ENCODE measurements at regions not wholly inside any gene's neighbourhood (a gene's known extent, or its start where the extent isn't known, plus 50 kb on each side); places are given as distances from the start of the nearest gene placed in this dataset.

DNA sequence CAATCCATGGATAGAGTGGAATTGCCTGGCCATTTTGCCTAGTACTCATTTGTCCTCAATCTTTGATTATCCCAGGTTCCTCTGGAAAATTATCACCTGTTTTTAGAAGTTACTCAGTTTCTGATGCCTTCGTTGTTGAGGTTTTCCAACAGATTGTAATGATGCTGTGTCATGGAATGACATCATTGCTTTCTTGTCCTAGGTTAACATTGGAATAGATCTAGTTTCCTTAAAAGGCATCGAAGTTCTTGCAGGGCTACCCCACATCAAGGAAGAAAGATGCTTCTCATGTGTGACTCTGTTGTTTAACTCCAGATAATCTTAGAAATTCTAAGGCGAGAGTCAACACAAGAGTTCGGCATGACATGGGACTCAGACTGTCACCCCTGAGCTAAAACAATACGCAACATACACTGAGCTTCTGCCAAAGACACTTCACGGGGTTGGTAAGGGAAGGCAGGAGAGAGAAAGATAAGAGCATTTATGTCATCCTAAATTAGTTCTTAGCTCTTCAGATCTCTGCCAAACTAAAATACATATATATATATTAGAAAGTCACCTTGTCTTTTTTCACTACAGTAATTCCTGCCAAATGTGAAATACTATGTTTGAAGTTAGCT is 293.2 kb upstream of the WWC1 start:
- no peak for TF ChIP-seq CTCF (conservative IDR thresholded peaks at IDR 0.05)
- Histone ChIP-seq H3K27me3 (ENCODE audit: control insufficient read depth, insufficient read depth, low read length, poor library complexity, severe bottlenecking) (peaks cover 21% of the 10 kb centered on the region), H3K9me3 (ENCODE audit: control insufficient read depth, low read length) (no peaks in the 10 kb centered on the region), H3K27ac (ENCODE audit: low read depth, low read length) (no peak overlapping the region), H3K36me3 (ENCODE audit: control insufficient read depth, insufficient read depth, low read length) (no peaks in the 10 kb centered on the region), H3K4me1 (ENCODE audit: control insufficient read depth, insufficient read depth, low read length) (peaks cover 7% of the 10 kb centered on the region), H3K4me3 (ENCODE audit: low read length) (no peak overlapping the region), H3K9ac (ENCODE audit: extremely low read depth, low read length, poor library complexity, severe bottlenecking) (no peak overlapping the region)
- Mint-ChIP-seq H3K4me3 (no peak overlapping the region), H3K27ac (no peak overlapping the region), H3K36me3 (ENCODE audit: low read depth) (no peaks in the 10 kb centered on the region), H3K9me3 (no peaks in the 10 kb centered on the region), H3K27me3 (ENCODE audit: insufficient read depth) (peaks cover 54% of the 10 kb centered on the region), H3K4me1 (peaks cover 19% of the 10 kb centered on the region)
- DNase-seq = no peak
- WGBS, 2 experiments (ENCODE audit: insufficient coverage in 1 of 2, insufficient read length in 1 of 2) = 87 to 90% methylated on average over 3 to 5 of the region's 6 CpGs

DNA sequence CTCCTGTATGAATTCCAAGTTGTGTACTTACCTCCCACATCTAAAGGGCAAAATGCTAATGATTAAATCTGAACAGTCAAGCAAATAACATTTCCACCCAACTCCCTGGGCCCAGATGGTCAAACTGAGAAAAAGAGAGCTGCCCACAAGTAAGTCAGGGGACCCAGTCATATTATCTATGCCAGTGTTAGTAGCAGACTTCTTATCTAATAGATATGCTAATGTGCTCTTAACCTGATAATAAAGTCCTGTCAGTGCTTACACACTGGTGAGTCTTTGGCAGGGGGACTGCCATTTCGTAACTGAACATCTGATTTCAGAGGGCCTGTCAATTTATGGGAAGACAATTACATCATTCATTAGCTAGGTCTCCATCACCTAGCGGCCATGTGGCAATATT is 292.3 kb upstream of the WWC1 start:
- Mint-ChIP-seq H3K9me3 (no peaks in the 10 kb centered on the region), H3K36me3 (ENCODE audit: low read depth) (no peaks in the 10 kb centered on the region), H3K4me3 (no peak overlapping the region), H3K4me1 (peaks cover 19% of the 10 kb centered on the region), H3K27ac (no peak overlapping the region), H3K27me3 (ENCODE audit: insufficient read depth) (peaks cover 55% of the 10 kb centered on the region)
- H3K36me3 ChIP-seq (ENCODE audit: control insufficient read depth, insufficient read depth, low read length) = no peaks in the 10 kb centered on the region
- H3K4me1 ChIP-seq (ENCODE audit: control insufficient read depth, insufficient read depth, low read length) = peaks cover 7% of the 10 kb centered on the region
- peaks cover 31% of the 10 kb centered on the region for H3K27me3 ChIP-seq (ENCODE audit: control insufficient read depth, insufficient read depth, low read length, poor library complexity, severe bottlenecking)
- 76 to 92% methylated on average over 2 of the region's 2 CpGs for WGBS, 2 experiments (ENCODE audit: insufficient coverage in 1 of 2, insufficient read length in 1 of 2)
- no peaks in the 10 kb centered on the region for H3K9me3 ChIP-seq (ENCODE audit: control insufficient read depth, low read length)
- H3K27ac ChIP-seq (ENCODE audit: low read depth, low read length) = no peak overlapping the region
- TF ChIP-seq CTCF (conservative IDR thresholded peaks at IDR 0.05) = no peak
- DNase-seq = no peak
- H3K9ac ChIP-seq (ENCODE audit: extremely low read depth, low read length, poor library complexity, severe bottlenecking) = no peak overlapping the region
- H3K4me3 ChIP-seq (ENCODE audit: low read length) = peak overlapping the region; percentile 7

DNA sequence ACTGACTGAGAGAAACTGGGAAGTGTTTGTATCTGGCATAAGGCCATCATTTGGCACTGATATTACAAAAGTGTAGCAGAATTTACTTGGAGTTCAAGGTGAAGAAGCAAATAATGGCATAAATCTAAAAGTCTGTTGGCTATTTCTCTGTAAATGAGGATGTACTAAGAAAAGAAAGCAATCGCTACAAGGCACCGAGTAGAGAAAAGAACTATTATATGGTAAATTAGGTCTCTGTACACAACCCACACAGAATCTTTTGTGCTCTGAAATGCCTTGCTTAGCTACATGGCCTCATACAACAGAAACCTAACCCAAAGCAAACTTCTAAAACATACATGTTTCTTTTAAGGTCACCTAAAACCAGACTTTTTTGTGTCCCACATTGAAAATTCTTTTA is 290.1 kb upstream of the WWC1 start:
- Histone ChIP-seq H3K36me3 (ENCODE audit: control insufficient read depth, insufficient read depth, low read length) (no peaks in the 10 kb centered on the region), H3K9ac (ENCODE audit: extremely low read depth, low read length, poor library complexity, severe bottlenecking) (no peak overlapping the region), H3K27me3 (ENCODE audit: control insufficient read depth, insufficient read depth, low read length, poor library complexity, severe bottlenecking) (peaks cover 50% of the 10 kb centered on the region), H3K9me3 (ENCODE audit: control insufficient read depth, low read length) (no peaks in the 10 kb centered on the region), H3K4me3 (ENCODE audit: low read length) (no peak overlapping the region), H3K27ac (ENCODE audit: low read depth, low read length) (no peak overlapping the region), H3K4me1 (ENCODE audit: control insufficient read depth, insufficient read depth, low read length) (peaks cover 7% of the 10 kb centered on the region)
- H3K27ac Mint-ChIP-seq = no peak overlapping the region
- 100% methylated on average over 2 of the region's 2 CpGs; no CpG with 5 or more reads in 1 of the 2 experiments for WGBS, 2 experiments (ENCODE audit: insufficient coverage in 1 of 2, insufficient read length in 1 of 2)
- no peaks in the 10 kb centered on the region for H3K9me3 Mint-ChIP-seq
- peaks cover 27% of the 10 kb centered on the region for H3K4me1 Mint-ChIP-seq
- no peak for TF ChIP-seq CTCF (conservative IDR thresholded peaks at IDR 0.05)
- no peaks in the 10 kb centered on the region for H3K36me3 Mint-ChIP-seq (ENCODE audit: low read depth)
- H3K4me3 Mint-ChIP-seq = no peak overlapping the region
- H3K27me3 Mint-ChIP-seq (ENCODE audit: insufficient read depth) = peaks cover 59% of the 10 kb centered on the region
- no peak for DNase-seq

Measured in endodermal cell (in vitro differentiated cells).